Panc1 (cell line): ENCODE measurements at regions not wholly inside any gene's neighbourhood (a gene's known extent, or its start where the extent isn't known, plus 50 kb on each side); places are given as distances from the start of the nearest gene placed in this dataset.

Experiments used
- POLR2AphosphoS5 ChIP-seq: IDR thresholded peaks from 2 replicates; pipeline ENCODE4 v1.6.1; 2012; ENCODE audit warnings: mild to moderate bottlenecking, low read depth, low read length, moderate library complexity
- REST ChIP-seq, 2 experiments: IDR thresholded peaks; 2 replicates each; pipeline ENCODE4 v1.6.1; 2011 to 2012; ENCODE audit warnings: low read depth in 2 of 2, control low read depth in 1 of 2, low read length in 1 of 2, mild to moderate bottlenecking in 1 of 2, moderate library complexity in 1 of 2; ENCODE audit not compliant: insufficient read depth in 1 of 2
- TCF7L2 ChIP-seq: IDR thresholded peaks from 2 replicates; pipeline ENCODE4 v1.6.1; 2011; ENCODE audit warnings: mild to moderate bottlenecking, low read depth, low read length, inconsistent platforms
- TF ChIP-seq, protein P1 (sequence below): fragments of 450-650 bp; IDR thresholded peaks from 2 replicates; pipeline ENCODE4 v1.5.1; 2017; ENCODE audit warnings: mild to moderate bottlenecking

GRCh38 chr11:127242676-127243075 is 242.1 kb upstream of the KIRREL3 start:
- TF ChIP-seq, protein P1, sequence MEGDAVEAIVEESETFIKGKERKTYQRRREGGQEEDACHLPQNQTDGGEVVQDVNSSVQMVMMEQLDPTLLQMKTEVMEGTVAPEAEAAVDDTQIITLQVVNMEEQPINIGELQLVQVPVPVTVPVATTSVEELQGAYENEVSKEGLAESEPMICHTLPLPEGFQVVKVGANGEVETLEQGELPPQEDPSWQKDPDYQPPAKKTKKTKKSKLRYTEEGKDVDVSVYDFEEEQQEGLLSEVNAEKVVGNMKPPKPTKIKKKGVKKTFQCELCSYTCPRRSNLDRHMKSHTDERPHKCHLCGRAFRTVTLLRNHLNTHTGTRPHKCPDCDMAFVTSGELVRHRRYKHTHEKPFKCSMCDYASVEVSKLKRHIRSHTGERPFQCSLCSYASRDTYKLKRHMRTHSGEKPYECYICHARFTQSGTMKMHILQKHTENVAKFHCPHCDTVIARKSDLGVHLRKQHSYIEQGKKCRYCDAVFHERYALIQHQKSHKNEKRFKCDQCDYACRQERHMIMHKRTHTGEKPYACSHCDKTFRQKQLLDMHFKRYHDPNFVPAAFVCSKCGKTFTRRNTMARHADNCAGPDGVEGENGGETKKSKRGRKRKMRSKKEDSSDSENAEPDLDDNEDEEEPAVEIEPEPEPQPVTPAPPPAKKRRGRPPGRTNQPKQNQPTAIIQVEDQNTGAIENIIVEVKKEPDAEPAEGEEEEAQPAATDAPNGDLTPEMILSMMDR: no peak
- TF ChIP-seq REST (IDR thresholded peaks at IDR 0.05; ENCODE audit: insufficient read depth in 1 of 2, low read depth in 2 of 2, low read length in 1 of 2) (no peak), TCF7L2 (no peak), POLR2AphosphoS5 (no peak)
